Fibroblast of lung (primary cell): ENCODE measurements at regions not wholly inside any gene's neighbourhood (a gene's known extent, or its start where the extent isn't known, plus 50 kb on each side); places are given as distances from the start of the nearest gene placed in this dataset.

Experiments used
- DNase-seq, 2 donors: peaks; one replicate each; pipeline versions ENCODE4 v3.0.0 to v3.0.0-alpha.2; 2010; ENCODE audit warnings: low read depth in 2 of 2
- H2AFZ ChIP-seq: 2 replicates; pipeline ENCODE4 v1.5.1; 2012; ENCODE audit warnings: low read length, control low read depth, inconsistent platforms
- H3K27ac ChIP-seq: 2 replicates; pipeline ENCODE4 v1.5.1; 2011; ENCODE audit warnings: low read length, control low read depth; ENCODE audit not compliant: insufficient read depth
- H3K27me3 ChIP-seq: 2 replicates; pipeline ENCODE4 v1.5.1; 2011; ENCODE audit warnings: mild to moderate bottlenecking, low read length; ENCODE audit not compliant: control insufficient read depth, insufficient read depth
- H3K36me3 ChIP-seq: 2 replicates; pipeline ENCODE4 v1.5.1; 2011; ENCODE audit warnings: low read length; ENCODE audit not compliant: control insufficient read depth, insufficient read depth
- H3K4me1 ChIP-seq: 2 replicates; pipeline ENCODE4 v1.5.1; 2011; ENCODE audit warnings: low read length; ENCODE audit not compliant: control insufficient read depth, insufficient read depth; ENCODE audit errors: extremely low read depth
- H3K4me2 ChIP-seq: 2 replicates; pipeline ENCODE4 v1.5.1; 2011; ENCODE audit warnings: low read length, control low read depth; ENCODE audit not compliant: insufficient read depth; ENCODE audit errors: extremely low read depth
- H3K4me3 ChIP-seq, 4 experiments: fragments of 200-600 bp in 1 of 4; sonication (generic) in 1 of 4; replicated peaks in 1 of 4; 2 replicates each; pipeline ENCODE4 v1.5.1; 2011 to 2016; ENCODE audit warnings: low read length in 4 of 4, low read depth in 3 of 4, mild to moderate bottlenecking in 3 of 4, control low read depth in 2 of 4, inconsistent platforms in 1 of 4, mixed read lengths in 1 of 4; ENCODE audit not compliant: insufficient read depth in 1 of 4; ENCODE audit errors: control extremely low read depth in 1 of 4
- H3K79me2 ChIP-seq: 2 replicates; pipeline ENCODE4 v1.5.1; 2012; ENCODE audit warnings: mild to moderate bottlenecking, low read length, inconsistent platforms; ENCODE audit not compliant: control insufficient read depth, insufficient read depth
- H3K9ac ChIP-seq: 2 replicates; pipeline ENCODE4 v1.5.1; 2011; ENCODE audit warnings: mild to moderate bottlenecking, low read length, control low read depth; ENCODE audit not compliant: insufficient read depth
- H3K9me3 ChIP-seq: 2 replicates; pipeline ENCODE4 v1.5.1; 2012; ENCODE audit warnings: low read depth, low read length; ENCODE audit not compliant: control insufficient read depth, insufficient read depth
- H4K20me1 ChIP-seq: 2 replicates; pipeline ENCODE4 v1.5.1; 2011; ENCODE audit warnings: low read length; ENCODE audit not compliant: control insufficient read depth, insufficient read depth; ENCODE audit errors: extremely low read depth
- EZH2 ChIP-seq: IDR thresholded peaks from 2 replicates; pipeline ENCODE4 v1.5.1; 2012; ENCODE audit warnings: low read length, control low read depth, mild to moderate bottlenecking; ENCODE audit errors: missing control alignments
- TF ChIP-seq, protein P1 (sequence below), 2 donors: IDR thresholded peaks in 1 of 2; conservative IDR thresholded peaks in 1 of 2; 1 replicate in 1 of 2; 2 replicates in 1 of 2; pipeline ENCODE4 v1.5.1; 2011 to 2012; ENCODE audit warnings: low read length in 2 of 2, control low read depth in 1 of 2, inconsistent platforms in 1 of 2, low read depth in 1 of 2, mild to moderate bottlenecking in 1 of 2

DNA sequence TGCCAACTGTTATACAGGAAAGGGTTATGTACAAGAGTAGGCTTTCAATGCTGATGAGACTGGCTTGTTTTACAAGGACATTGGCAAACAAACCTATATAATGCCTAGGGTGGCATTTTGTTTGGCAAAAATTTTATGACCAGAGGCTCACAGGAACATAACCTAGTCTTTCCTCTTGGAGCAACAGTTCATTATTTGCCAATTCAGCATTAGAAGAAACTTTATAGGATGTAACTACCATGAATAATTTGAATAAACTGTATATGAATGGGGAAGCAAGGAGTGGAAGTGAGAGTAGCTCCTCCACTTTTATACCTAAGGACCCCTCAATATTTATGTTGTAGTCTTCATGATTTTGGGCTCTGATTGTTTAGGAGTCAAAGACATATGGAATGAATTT is 103.9 kb upstream of the WAC start:
- Histone ChIP-seq H2AFZ (no peak overlapping the region), H3K9ac (no peak overlapping the region), H3K4me2 (no peak overlapping the region), H4K20me1 (no peaks in the 10 kb centered on the region), H3K27ac (no peak overlapping the region), H3K9me3 (no peaks in the 10 kb centered on the region), H3K4me3 (no peak overlapping the region), H3K79me2 (no peaks in the 10 kb centered on the region), H3K36me3 (no peaks in the 10 kb centered on the region), H3K27me3 (no peaks in the 10 kb centered on the region), H3K4me1 (no peaks in the 10 kb centered on the region)
- TF ChIP-seq EZH2, result no peak
- TF ChIP-seq, protein P1, sequence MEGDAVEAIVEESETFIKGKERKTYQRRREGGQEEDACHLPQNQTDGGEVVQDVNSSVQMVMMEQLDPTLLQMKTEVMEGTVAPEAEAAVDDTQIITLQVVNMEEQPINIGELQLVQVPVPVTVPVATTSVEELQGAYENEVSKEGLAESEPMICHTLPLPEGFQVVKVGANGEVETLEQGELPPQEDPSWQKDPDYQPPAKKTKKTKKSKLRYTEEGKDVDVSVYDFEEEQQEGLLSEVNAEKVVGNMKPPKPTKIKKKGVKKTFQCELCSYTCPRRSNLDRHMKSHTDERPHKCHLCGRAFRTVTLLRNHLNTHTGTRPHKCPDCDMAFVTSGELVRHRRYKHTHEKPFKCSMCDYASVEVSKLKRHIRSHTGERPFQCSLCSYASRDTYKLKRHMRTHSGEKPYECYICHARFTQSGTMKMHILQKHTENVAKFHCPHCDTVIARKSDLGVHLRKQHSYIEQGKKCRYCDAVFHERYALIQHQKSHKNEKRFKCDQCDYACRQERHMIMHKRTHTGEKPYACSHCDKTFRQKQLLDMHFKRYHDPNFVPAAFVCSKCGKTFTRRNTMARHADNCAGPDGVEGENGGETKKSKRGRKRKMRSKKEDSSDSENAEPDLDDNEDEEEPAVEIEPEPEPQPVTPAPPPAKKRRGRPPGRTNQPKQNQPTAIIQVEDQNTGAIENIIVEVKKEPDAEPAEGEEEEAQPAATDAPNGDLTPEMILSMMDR (conservative IDR thresholded peaks at IDR 0.05 in 1 of 2, IDR thresholded peaks at IDR 0.05 in 1 of 2; ENCODE audit: low read depth in 1 of 2, low read length in 2 of 2), result no peak
- DNase-seq, result no peak

DNA sequence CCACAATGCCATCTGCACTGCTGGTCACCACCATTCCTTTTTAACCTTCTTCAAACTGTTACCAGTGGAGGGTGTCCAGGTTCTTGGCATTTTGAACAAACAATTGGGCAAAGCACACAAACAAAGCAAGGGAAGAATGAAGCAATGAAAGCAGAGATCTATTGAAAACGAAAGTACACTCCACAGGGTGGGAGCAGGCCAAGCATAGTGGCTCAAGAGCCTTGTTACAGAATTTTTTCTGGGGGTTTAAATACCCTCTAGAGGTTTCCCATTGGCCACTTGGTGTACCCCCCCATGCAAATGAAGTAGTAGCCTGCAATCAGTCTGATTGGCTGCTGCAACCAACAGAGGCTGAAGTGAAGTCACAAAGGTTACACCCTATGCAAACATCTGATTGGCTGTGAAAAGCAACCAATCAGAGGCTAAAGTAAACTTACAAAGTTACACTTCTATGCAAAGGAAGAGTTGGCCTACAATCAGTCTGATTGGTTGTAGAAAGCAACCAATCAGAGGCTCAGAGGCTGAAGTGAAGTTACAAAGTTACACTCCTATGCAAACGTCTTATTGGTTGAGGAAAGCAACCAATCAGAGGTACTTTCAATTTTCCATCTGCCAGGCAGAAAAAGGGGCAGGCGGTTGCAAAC is 103.2 kb upstream of the WAC start:
- Histone ChIP-seq H3K36me3 (no peaks in the 10 kb centered on the region), H2AFZ (no peak overlapping the region), H3K9ac (no peak overlapping the region), H3K9me3 (no peaks in the 10 kb centered on the region), H3K79me2 (no peaks in the 10 kb centered on the region), H3K4me2 (no peak overlapping the region), H3K27ac (no peak overlapping the region), H3K27me3 (no peaks in the 10 kb centered on the region), H4K20me1 (no peaks in the 10 kb centered on the region), H3K4me3 (no peak overlapping the region), H3K4me1 (no peaks in the 10 kb centered on the region)
- DNase-seq, result peak; percentile 10 to 11
- no peak for TF ChIP-seq EZH2
- TF ChIP-seq, protein P1 (conservative IDR thresholded peaks at IDR 0.05 in 1 of 2, IDR thresholded peaks at IDR 0.05 in 1 of 2; ENCODE audit: low read depth in 1 of 2, low read length in 2 of 2), result no peak

DNA sequence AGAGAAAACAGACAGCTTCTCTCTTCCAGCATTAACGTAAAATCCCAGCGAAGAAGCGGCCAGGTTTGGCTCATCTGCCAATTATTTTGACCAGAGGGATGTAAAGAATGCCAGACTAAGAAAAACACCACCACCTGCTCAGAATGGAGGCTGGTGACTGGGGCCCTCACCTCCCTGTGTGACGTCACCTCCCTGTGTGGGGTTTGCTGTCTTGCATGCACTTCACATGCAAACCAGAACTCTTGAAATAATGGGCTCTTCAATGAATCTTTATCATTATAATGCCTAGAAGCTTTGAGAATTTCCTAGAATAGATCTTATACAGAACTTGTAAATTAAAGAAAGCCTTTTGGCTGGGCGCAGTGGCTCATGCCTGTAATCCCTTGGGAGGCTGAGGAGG is 101.8 kb upstream of the WAC start:
- no peak for DNase-seq
- Histone ChIP-seq H4K20me1 (no peaks in the 10 kb centered on the region), H3K79me2 (no peaks in the 10 kb centered on the region), H3K9ac (no peak overlapping the region), H3K36me3 (no peaks in the 10 kb centered on the region), H3K4me1 (no peaks in the 10 kb centered on the region), H3K9me3 (no peaks in the 10 kb centered on the region), H3K27ac (no peak overlapping the region), H3K27me3 (no peaks in the 10 kb centered on the region), H3K4me3 (no peak overlapping the region), H2AFZ (no peak overlapping the region), H3K4me2 (no peak overlapping the region)
- TF ChIP-seq EZH2, result no peak
- TF ChIP-seq, protein P1 (conservative IDR thresholded peaks at IDR 0.05 in 1 of 2, IDR thresholded peaks at IDR 0.05 in 1 of 2; ENCODE audit: low read depth in 1 of 2, low read length in 2 of 2), result no peak
